ENCODE measurements at regions not wholly inside any gene's neighbourhood (a gene's known extent, or its start where the extent isn't known, plus 50 kb on each side); places are given as distances from the start of the nearest gene placed in this dataset.

DNA sequence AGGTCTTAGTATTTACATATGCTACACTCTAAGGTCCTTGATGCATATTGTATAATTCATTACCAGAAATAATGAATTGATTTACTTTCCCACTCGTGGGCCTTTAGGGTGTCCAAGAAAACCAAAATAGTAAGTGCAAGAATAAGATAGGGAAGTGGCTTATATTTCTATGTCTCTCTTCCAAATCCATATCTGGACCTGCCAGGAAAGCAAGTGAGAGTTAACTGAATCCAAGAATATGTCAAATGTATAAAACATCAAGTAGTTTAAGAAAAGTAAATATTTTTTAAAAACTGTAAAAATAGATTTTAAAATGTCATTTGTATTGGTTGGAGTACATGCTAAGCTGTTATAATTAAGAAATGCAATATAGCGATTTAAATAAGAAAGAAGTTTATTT, 1072.1 kb downstream of the OTOL1 start:
- no TSS peak for BruUV-seq (replicated peaks)
- no peak overlapping the region for H3K9ac ChIP-seq (ENCODE audit: low read length)

More for the DNA sequence above, 1072.1 kb downstream of the OTOL1 start:
- TF ChIP-seq, protein P1, sequence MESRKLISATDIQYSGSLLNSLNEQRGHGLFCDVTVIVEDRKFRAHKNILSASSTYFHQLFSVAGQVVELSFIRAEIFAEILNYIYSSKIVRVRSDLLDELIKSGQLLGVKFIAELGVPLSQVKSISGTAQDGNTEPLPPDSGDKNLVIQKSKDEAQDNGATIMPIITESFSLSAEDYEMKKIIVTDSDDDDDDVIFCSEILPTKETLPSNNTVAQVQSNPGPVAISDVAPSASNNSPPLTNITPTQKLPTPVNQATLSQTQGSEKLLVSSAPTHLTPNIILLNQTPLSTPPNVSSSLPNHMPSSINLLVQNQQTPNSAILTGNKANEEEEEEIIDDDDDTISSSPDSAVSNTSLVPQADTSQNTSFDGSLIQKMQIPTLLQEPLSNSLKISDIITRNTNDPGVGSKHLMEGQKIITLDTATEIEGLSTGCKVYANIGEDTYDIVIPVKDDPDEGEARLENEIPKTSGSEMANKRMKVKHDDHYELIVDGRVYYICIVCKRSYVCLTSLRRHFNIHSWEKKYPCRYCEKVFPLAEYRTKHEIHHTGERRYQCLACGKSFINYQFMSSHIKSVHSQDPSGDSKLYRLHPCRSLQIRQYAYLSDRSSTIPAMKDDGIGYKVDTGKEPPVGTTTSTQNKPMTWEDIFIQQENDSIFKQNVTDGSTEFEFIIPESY (IDR thresholded peaks at IDR 0.05; ENCODE audit: extremely low read depth, insufficient replicate concordance, low read length) = no peak
- no peak for TF ChIP-seq POLR2AphosphoS5 (IDR thresholded peaks at IDR 0.05; ENCODE audit: low read depth, low read length)
- no peak for TF ChIP-seq SIN3A (IDR thresholded peaks at IDR 0.05; ENCODE audit: low read depth)
- TF ChIP-seq, protein P2, sequence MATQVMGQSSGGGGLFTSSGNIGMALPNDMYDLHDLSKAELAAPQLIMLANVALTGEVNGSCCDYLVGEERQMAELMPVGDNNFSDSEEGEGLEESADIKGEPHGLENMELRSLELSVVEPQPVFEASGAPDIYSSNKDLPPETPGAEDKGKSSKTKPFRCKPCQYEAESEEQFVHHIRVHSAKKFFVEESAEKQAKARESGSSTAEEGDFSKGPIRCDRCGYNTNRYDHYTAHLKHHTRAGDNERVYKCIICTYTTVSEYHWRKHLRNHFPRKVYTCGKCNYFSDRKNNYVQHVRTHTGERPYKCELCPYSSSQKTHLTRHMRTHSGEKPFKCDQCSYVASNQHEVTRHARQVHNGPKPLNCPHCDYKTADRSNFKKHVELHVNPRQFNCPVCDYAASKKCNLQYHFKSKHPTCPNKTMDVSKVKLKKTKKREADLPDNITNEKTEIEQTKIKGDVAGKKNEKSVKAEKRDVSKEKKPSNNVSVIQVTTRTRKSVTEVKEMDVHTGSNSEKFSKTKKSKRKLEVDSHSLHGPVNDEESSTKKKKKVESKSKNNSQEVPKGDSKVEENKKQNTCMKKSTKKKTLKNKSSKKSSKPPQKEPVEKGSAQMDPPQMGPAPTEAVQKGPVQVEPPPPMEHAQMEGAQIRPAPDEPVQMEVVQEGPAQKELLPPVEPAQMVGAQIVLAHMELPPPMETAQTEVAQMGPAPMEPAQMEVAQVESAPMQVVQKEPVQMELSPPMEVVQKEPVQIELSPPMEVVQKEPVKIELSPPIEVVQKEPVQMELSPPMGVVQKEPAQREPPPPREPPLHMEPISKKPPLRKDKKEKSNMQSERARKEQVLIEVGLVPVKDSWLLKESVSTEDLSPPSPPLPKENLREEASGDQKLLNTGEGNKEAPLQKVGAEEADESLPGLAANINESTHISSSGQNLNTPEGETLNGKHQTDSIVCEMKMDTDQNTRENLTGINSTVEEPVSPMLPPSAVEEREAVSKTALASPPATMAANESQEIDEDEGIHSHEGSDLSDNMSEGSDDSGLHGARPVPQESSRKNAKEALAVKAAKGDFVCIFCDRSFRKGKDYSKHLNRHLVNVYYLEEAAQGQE (IDR thresholded peaks at IDR 0.05; ENCODE audit: low read depth) = no peak
- no peak for TF ChIP-seq SRF (IDR thresholded peaks at IDR 0.05; ENCODE audit: low read depth)
- no peak for TF ChIP-seq TCF7L2 (IDR thresholded peaks at IDR 0.05; ENCODE audit: borderline replicate concordance, extremely low read depth, insufficient read depth, insufficient read length)
- no peak for TF ChIP-seq RAD21 (IDR thresholded peaks at IDR 0.05; ENCODE audit: low read depth)
- no peak for TF ChIP-seq JUND (IDR thresholded peaks at IDR 0.05)
- no peak for TF ChIP-seq ZFX (IDR thresholded peaks at IDR 0.05)
- no peak for TF ChIP-seq EZH2 (IDR thresholded peaks at IDR 0.05)
- no peak for DNase-seq (ENCODE audit: low read depth, low spot score)
- H3K27me3 ChIP-seq (ENCODE audit: insufficient read depth, low read length) = no peaks in the 10 kb centered on the region
- ChIA-PET POLR2A (no interaction called here), CTCF (no interaction called here), RAD21 (ENCODE audit: low non-redundant PET in 1 of 2, low total read pairs in 2 of 2, uncharacterized antibody in 2 of 2, unreplicated experiment in 2 of 2) (no interaction called here)
- no peak overlapping the region for H3K27ac ChIP-seq (ENCODE audit: low read depth, low read length)
- no peak for ATAC-seq
- no peak overlapping the region for H3K4me2 ChIP-seq (ENCODE audit: low read length)
- intact Hi-C loops (cut with micrococcal nuclease) = no loop called here
- H4K20me1 ChIP-seq (ENCODE audit: insufficient read depth) = no peaks in the 10 kb centered on the region
- 0 out of 2 replicates have a peak, but pooled peaks cover 3% of the 10 kb centered on the region for H3K9me2 ChIP-seq (ENCODE audit: insufficient read depth)
- H2AFZ ChIP-seq (ENCODE audit: low read depth, low read length, poor library complexity, severe bottlenecking) = no peak overlapping the region
- no peaks in the 10 kb centered on the region for H3K9me3 ChIP-seq (ENCODE audit: control insufficient read depth in 1 of 2, insufficient read depth in 1 of 2, low read depth in 1 of 2, low read length in 2 of 2)
- no peak overlapping the region for H3K4me3 ChIP-seq (replicated peaks in 1 of 2; ENCODE audit: low read depth in 1 of 2, low read length in 2 of 2)
- no peaks in the 10 kb centered on the region for H3K36me3 ChIP-seq (ENCODE audit: control insufficient read depth in 1 of 2, insufficient read depth in 2 of 2, low read length in 2 of 2)
- no peaks in the 10 kb centered on the region for H3K79me2 ChIP-seq (ENCODE audit: insufficient read depth, low read length)
- no peaks in the 10 kb centered on the region for H3K4me1 ChIP-seq (ENCODE audit: control insufficient read depth in 1 of 2, insufficient read depth in 2 of 2, low read length in 2 of 2)

Data from HCT116 (cell line).